HG03565 (cell line): ENCODE measurements at regions not wholly inside any gene's neighbourhood (a gene's known extent, or its start where the extent isn't known, plus 50 kb on each side); places are given as distances from the start of the nearest gene placed in this dataset.

Experiments used
- ATAC-seq: cut with Tn5 transposase; IDR thresholded peaks from one replicate; pipeline ENCODE4 v1.9.1; 2021; ENCODE audit warnings: mild to moderate bottlenecking, moderate library complexity; ENCODE audit not compliant: unreplicated experiment

DNA sequence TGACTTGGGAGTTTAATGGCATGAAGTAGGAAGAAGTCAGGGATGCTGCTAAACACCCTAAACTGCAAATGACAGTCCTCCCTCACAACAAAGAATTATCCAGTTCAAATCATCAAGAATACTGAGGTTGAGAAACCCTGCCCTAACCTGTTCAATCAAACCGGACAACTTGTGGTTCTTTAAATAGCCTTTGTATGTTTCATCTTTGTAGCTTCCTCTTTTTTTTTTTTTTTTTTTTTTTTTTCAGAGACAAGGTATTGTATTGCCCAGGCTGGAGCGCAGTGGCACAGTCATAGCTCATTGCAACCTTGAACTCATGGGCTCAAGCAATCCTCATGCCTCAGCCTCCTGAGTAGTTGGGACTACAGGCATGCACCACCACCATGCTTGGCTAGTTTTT is 52.5 kb upstream of the TTC29 start:
- ATAC-seq: no peak

- ATAC-seq: no peak
Measured at GRCh38 chr4:147003956-147004809, 58.5 kb upstream of the TTC29 start.

DNA sequence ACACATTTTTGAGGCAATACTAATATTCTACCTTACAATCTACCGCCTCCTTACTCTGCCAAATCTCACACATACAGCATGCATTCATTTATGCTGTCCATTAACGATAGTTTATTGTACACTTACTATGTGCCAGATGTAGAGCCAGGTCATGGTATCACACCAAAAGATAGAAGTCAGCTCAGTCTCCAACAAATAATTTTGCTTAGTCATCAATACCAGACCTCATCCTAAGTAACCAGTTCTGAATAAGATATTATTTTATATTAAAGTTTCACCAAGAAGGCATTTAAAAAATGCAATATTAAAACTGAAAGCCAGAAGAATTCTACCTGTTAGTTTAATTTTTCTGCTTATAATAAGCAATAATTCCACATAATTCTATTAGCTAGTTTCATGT is 60.6 kb upstream of the TTC29 start:
- no peak for ATAC-seq

- ATAC-seq: no peak
Measured at GRCh38 chr4:147009875-147010274, 64.2 kb upstream of the TTC29 start.

GRCh38 chr4:147011411-147011810 is 65.7 kb upstream of the TTC29 start:
- ATAC-seq: no peak

DNA sequence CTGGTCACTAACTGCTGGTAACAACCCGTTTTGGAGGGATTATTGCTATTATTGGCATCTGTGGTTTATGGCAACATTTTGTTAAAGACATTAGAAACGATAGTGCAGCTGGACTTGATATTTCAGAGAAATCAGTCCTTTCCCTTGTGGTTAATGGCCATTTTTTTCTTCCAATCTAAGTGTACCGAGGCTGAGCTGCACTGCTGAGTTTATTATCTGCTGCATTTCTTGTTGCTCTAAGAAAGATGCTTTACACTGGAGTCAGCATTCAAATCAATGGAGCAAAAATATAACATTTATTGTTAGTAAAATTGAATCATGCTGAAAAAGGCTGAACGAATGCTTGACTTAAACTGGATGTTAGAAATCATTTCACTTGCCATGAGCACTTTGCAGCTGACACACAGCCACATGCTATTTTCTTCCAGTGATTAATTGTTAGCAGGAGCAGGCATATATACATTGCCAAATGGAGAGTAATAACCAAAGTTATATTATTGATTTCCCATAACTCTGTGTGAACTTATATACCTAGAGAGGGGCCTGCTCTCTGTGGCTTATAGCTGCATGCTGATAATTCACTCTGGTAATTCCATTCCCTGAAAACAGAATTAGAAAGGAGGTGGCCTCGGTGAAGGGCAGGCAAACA is 66.5 kb upstream of the TTC29 start:
- no peak for ATAC-seq

- no peak for ATAC-seq
Measured at GRCh38 chr4:147014946-147015345, 69.3 kb upstream of the TTC29 start.

DNA sequence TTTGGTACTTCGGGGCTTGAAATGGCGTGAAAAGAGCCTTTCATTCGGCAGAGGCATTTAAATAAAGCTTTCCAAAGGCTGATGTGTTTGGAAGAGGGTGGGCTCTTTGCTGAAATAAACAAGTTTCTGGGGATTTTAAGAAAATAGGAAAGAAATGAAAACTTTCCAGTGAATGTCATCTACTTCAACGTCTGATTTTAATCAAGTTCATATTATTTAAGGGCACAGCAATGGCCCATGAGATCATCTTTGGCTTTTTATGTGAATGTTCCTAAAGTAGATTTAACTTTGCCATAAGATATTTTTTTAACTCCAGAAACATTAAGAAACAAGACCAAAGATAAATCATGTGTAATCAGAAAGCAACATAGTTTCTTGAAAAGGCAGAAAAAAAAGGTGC is 69.8 kb upstream of the TTC29 start:
- no peak for ATAC-seq

DNA sequence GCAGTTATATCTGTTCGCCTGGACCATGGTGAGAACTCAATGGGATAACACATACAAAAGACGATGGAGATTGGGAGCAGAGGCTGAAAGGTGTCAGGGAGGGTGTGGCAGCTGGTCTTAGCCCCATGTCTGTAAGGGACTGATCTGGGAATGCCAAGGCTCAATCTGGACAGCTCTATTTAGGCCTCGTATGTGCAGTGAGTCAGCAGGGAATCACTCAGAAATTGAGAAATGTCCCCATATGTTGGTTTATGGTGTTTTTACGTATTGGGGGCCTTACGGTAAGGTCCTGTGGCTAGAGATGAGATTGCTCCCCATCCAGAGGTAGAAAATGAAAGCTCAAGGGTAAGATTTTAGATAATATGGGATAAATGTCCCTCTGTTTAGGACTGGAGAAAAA is 71.4 kb upstream of the TTC29 start:
- no peak for ATAC-seq

DNA sequence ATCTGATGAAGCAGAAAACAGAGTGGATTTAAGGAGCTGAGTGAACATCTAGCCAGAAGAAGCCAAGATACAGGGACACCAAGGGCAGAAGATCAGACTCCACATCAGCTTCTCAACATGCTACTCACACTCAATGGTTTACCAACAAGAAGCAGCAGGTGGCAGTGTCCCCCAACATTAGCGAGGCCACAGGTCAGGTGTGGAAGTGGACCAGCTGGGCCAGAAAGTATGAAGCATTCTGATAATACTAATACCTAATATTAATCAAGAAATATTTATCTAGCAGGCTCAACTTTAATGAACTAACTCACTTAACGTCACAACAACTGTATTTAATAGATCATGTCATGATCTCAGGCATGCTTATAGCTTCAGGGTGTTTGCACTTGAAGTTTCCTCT is 73.4 kb upstream of the TTC29 start:
- ATAC-seq: peak; percentile 92

- ATAC-seq: no peak
Measured at GRCh38 chr4:147020456-147020855, 74.8 kb upstream of the TTC29 start.

- no peak for ATAC-seq
Measured at GRCh38 chr4:147025042-147025441, 79.4 kb upstream of the TTC29 start.

- no peak for ATAC-seq
Measured at GRCh38 chr4:147029296-147029695, 83.6 kb upstream of the TTC29 start.

- ATAC-seq: no peak
Measured at GRCh38 chr4:147034372-147034771, 88.7 kb upstream of the TTC29 start.

DNA sequence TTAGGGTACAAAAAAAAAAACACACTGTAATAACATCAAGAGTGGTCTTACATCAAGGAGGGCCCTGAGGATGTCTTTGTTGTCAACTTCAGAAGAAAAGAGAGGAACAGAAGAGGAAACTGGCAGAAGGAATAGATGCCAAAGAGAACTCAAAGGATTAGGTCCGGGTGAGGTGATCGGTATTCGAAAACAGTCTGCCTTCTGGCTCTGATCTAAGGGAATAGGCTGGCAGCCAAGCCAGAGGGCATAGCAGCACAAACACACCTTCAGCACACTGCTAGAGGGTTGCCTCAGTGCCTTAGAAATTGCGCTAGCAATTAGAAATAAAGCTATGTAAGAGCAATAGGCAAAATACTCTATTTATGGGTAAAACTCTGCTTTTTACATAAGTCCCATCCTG is 91.4 kb upstream of the TTC29 start:
- ATAC-seq: no peak

GRCh38 chr4:147039976-147040575 is 94.4 kb upstream of the TTC29 start:
- ATAC-seq: no peak

GRCh38 chr4:147040874-147041273 is 95.2 kb upstream of the TTC29 start:
- ATAC-seq: no peak

GRCh38 chr4:147041376-147041775 is 95.7 kb upstream of the TTC29 start:
- ATAC-seq: no peak

- no peak for ATAC-seq
Measured at GRCh38 chr4:147042046-147042445, 96.4 kb upstream of the TTC29 start.

DNA sequence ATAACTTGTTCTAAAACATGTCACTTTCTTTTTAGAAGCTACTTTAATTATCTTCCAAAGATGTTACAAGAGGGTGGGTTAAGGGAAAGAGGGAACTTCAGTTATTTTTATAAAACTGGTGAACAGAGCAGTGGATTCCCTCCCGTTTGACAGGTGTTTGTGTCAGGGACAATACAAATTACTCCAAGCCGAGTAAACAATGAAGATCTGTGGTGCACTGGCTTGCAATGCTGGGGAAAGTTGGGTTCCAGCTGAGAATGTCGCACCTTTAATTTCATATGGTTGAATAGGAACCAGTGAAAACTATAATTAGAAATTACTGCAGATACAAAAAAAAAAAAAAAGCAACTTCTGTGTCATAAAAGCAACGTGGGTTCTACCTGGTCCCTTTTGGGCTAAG is 98.6 kb upstream of the TTC29 start:
- no peak for ATAC-seq

GRCh38 chr4:147049946-147050345 is 104.3 kb upstream of the TTC29 start:
- no peak for ATAC-seq

GRCh38 chr4:147050356-147050765 is 104.7 kb upstream of the TTC29 start:
- no peak for ATAC-seq
